HepG2 (cell line): ENCODE measurements at regions not wholly inside any gene's neighbourhood (a gene's known extent, or its start where the extent isn't known, plus 50 kb on each side); places are given as distances from the start of the nearest gene placed in this dataset.

Experiments
- ATAC-seq: fragments of 200-7000 bp; cut with Tn5 transposase; 3 replicates; pipeline ENCODE4 v1.9.1; 2020; ENCODE audit warnings: mild to moderate bottlenecking, moderate library complexity
- BruUV-seq: library from RNA; stranded (reverse); fragments of 400-500 nt; replicated peaks from 2 replicates; lab custom pipeline; 2021; lab: Mats Ljungman, UMichigan
- CTCF ChIA-PET: fragments of 300-600 bp; formaldehyde crosslinking; extraction: SDS; loops from one replicate; lab custom pipeline; 2021; ENCODE audit warnings: low total read pairs, inconsistent platforms, low intra/inter-chr PET ratio; lab: Yijun Ruan, JAX
- POLR2A ChIA-PET: fragments of 350-600 bp; sonication (Branson Sonifier 250); formaldehyde crosslinking; loops from one replicate; lab custom pipeline; 2020; ENCODE audit warnings: antibody characterized with exemption, inconsistent platforms; lab: Yijun Ruan, JAX
- DNase-seq: peaks from one replicate; pipeline ENCODE4 v3.0.0-alpha.2; 2015; ENCODE audit warnings: low spot score
- FAIRE-seq: peaks from 3 replicates; lab custom pipeline; 2011; peaks lifted over from hg19 to GRCh38; lab: Jason Lieb, UNC
- H2AFZ ChIP-seq: one replicate; pipeline ENCODE4 v1.6.1; 2011; ENCODE audit warnings: low read length, inconsistent platforms
- H3K27ac ChIP-seq: fragments of 300-600 bp; 3 replicates; pipeline ENCODE4 v1.8.0; 2011; ENCODE audit warnings: mixed run types, mild to moderate bottlenecking, mixed read lengths, low read length, inconsistent platforms; ENCODE audit not compliant: insufficient read depth; ENCODE audit errors: extremely low read length
- H3K27me3 ChIP-seq, 2 experiments: fragments of 200-600 bp in 1 of 2; 2 replicates in 1 of 2; 3 replicates in 1 of 2; pipeline versions ENCODE4 v1.6.0 to v1.8.0; 2011; ENCODE audit warnings: low read length in 2 of 2, mild to moderate bottlenecking in 2 of 2, moderate library complexity in 2 of 2, inconsistent platforms in 1 of 2; ENCODE audit not compliant: insufficient read depth in 2 of 2, control insufficient read depth in 1 of 2
- H3K36me3 ChIP-seq, 2 experiments: fragments of 200-600 bp in 1 of 2; replicated peaks in 1 of 2; 2 replicates in 1 of 2; 3 replicates in 1 of 2; pipeline versions ENCODE4 v1.5.1 to v1.8.0; 2011; ENCODE audit warnings: low read length in 2 of 2, inconsistent platforms in 1 of 2; ENCODE audit not compliant: insufficient read depth in 2 of 2, control insufficient read depth in 1 of 2
- H3K4me1 ChIP-seq: 2 replicates; pipeline ENCODE4 v1.5.1; 2012; ENCODE audit warnings: low read length, inconsistent platforms; ENCODE audit not compliant: insufficient read depth
- H3K4me2 ChIP-seq: 2 replicates; pipeline ENCODE4 v1.6.0; 2011; ENCODE audit warnings: low read depth, low read length, inconsistent platforms
- H3K4me3 ChIP-seq, 3 experiments: fragments of 200-600 bp in 1 of 3; sonication (generic), shearing (Covaris generic) in 1 of 3; replicated peaks in 1 of 3; 2 replicates each; pipeline ENCODE4 v1.5.1; 2011 to 2016; ENCODE audit warnings: low read length in 3 of 3, inconsistent platforms in 2 of 3, low read depth in 2 of 3, mild to moderate bottlenecking in 2 of 3, control low read depth in 1 of 3, mixed read lengths in 1 of 3; ENCODE audit not compliant: insufficient read depth in 1 of 3
- H3K79me2 ChIP-seq: one replicate; pipeline ENCODE4 v1.6.1; 2011; ENCODE audit warnings: low read length, inconsistent platforms; ENCODE audit not compliant: insufficient read depth
- H3K9ac ChIP-seq: 2 replicates; pipeline ENCODE4 v1.6.0; 2011; ENCODE audit warnings: mild to moderate bottlenecking, low read depth, low read length, inconsistent platforms; ENCODE audit not compliant: insufficient read depth
- H3K9me3 ChIP-seq: 2 replicates; pipeline ENCODE4 v1.5.1; 2012; ENCODE audit warnings: mild to moderate bottlenecking, low read length
- H4K20me1 ChIP-seq: 2 replicates; pipeline ENCODE4 v1.6.0; 2011; ENCODE audit warnings: inconsistent platforms, mild to moderate bottlenecking, low read length, moderate library complexity; ENCODE audit not compliant: insufficient read depth
- AGO1 ChIP-seq: fragments of 200-400 bp; formaldehyde crosslinking; IDR thresholded peaks from 2 replicates; pipeline ENCODE4 v1.6.1; 2017; ENCODE audit warnings: mild to moderate bottlenecking, low read depth, low read length, moderate library complexity; ENCODE audit not compliant: poor library complexity, severe bottlenecking
- CHD4 ChIP-seq: fragments of 200-600 bp; sonication (generic); IDR thresholded peaks from 2 replicates; pipeline ENCODE4 v1.7.0; 2017; ENCODE audit warnings: mild to moderate bottlenecking, low read length, borderline replicate concordance
- HMG20A ChIP-seq: IDR thresholded peaks from 2 replicates; pipeline ENCODE4 v1.6.1; 2016; ENCODE audit warnings: borderline replicate concordance
- PRMT3 ChIP-seq: sonication (generic); formaldehyde crosslinking; IDR thresholded peaks from 2 replicates; pipeline ENCODE4 v1.8.1; 2022; ENCODE audit warnings: low read depth, mild to moderate bottlenecking, moderate library complexity, missing genetic modification reagents, borderline replicate concordance
- ZBTB7B ChIP-seq: sonication (generic); formaldehyde crosslinking; IDR thresholded peaks from 2 replicates; pipeline ENCODE4 v1.4.0; 2020; ENCODE audit warnings: missing genetic modification reagents
- ZNF235 ChIP-seq: sonication (generic); formaldehyde crosslinking; IDR thresholded peaks from 2 replicates; pipeline ENCODE4 v1.8.1; 2023; ENCODE audit warnings: mild to moderate bottlenecking, missing genetic modification reagents, borderline replicate concordance
- ZNF329 ChIP-seq: sonication (generic); formaldehyde crosslinking; IDR thresholded peaks from 2 replicates; pipeline ENCODE4 v1.9.0; 2021; ENCODE audit warnings: low read depth, mild to moderate bottlenecking, missing genetic modification reagents
- ZNF766 ChIP-seq: sonication (generic); formaldehyde crosslinking; IDR thresholded peaks from 2 replicates; pipeline ENCODE4 v1.5.0; 2020; ENCODE audit warnings: missing genetic modification reagents, borderline replicate concordance
- ZNF782 ChIP-seq: sonication (generic); formaldehyde crosslinking; IDR thresholded peaks from 2 replicates; pipeline ENCODE4 v1.4.0; 2020; ENCODE audit warnings: missing genetic modification reagents, mild to moderate bottlenecking, borderline replicate concordance
- ZNF878 ChIP-seq: sonication (generic); formaldehyde crosslinking; IDR thresholded peaks from 2 replicates; pipeline ENCODE4 v1.8.1; 2023; ENCODE audit warnings: mild to moderate bottlenecking, missing genetic modification reagents, moderate library complexity
- ZSCAN21 ChIP-seq: sonication (generic); formaldehyde crosslinking; IDR thresholded peaks from 2 replicates; pipeline ENCODE4 v1.8.0; 2022; ENCODE audit warnings: mild to moderate bottlenecking, missing genetic modification reagents, moderate library complexity, borderline replicate concordance
- ZSCAN31 ChIP-seq: sonication (generic); formaldehyde crosslinking; IDR thresholded peaks from 2 replicates; pipeline ENCODE4 v1.5.0; 2020; ENCODE audit warnings: low read depth, mild to moderate bottlenecking, missing genetic modification reagents
- WGBS: methylation state at CpG from one replicate; pipeline ENCODE4 v1.1.6; 2017; ENCODE audit warnings: low lambda C conversion rate; 5-methylcytosine and 5-hydroxymethylcytosine counted together
- in situ Hi-C: cut with HindIII; loops from 2 replicates; pipeline ENCODE4 v1.10.0; 2017; ENCODE audit warnings: low pct_unique_long_range_greater_than_20kb; ENCODE audit not compliant: extremely low pct_ligation_motif_present
- intact Hi-C: fragments of 100-400 bp; cut with micrococcal nuclease; formaldehyde crosslinking; loops from one replicate; pipeline ENCODE4 v1.10.0; 2022; ENCODE audit not compliant: unreplicated experiment
- TF ChIP-seq, protein P1 (sequence below): sonication (generic); formaldehyde crosslinking; IDR thresholded peaks from 2 replicates; pipeline ENCODE4 v1.4.0; 2020; ENCODE audit warnings: mild to moderate bottlenecking, missing genetic modification reagents, borderline replicate concordance

DNA sequence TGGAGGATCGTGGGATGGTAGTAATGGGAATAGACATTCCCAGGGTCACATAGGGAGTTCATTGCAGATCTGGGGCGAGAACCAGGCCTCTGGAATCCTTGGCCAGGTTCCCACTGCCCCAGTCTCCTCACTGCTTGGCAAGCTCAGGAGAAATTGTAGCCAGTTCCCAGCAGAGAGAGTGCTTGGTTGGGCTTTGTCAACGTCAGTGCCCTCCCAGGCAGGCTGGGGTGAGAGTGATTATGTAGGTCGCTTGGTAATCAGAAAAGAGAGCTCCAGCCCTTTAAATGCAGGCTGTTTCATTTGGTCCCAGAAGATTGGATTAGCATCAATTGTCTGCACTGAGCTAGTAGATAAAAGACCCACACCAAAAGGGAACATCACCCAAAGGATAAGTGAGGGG lies 51.8 kb upstream of the GALNT10 start:
- H3K4me3 ChIP-seq, result no peak overlapping the region
- H3K4me1 ChIP-seq, result no peaks in the 10 kb centered on the region
- no peak overlapping the region for H3K9ac ChIP-seq
- in situ Hi-C loops, result no loop called here
- H3K27me3 ChIP-seq, result peaks cover under 1 to 3% of the 10 kb centered on the region in 2 experiments; a peak in 3 of 5 replicates
- H3K9me3 ChIP-seq, result no peaks in the 10 kb centered on the region
- H4K20me1 ChIP-seq, result no peaks in the 10 kb centered on the region
- WGBS, result 6% methylated on average over 4 of the region's 4 CpGs
- intact Hi-C loops, result no loop called here
- H3K27ac ChIP-seq, result no peak overlapping the region
- TF ChIP-seq ZNF235 (CRISPR knock-in tag), result no peak
- no peak for TF ChIP-seq ZSCAN31 (CRISPR knock-in tag)
- TF ChIP-seq CHD4, result no peak
- no peak for TF ChIP-seq HMG20A (CRISPR knock-in tag)
- no peak for TF ChIP-seq ZNF878 (CRISPR knock-in tag)
- TF ChIP-seq ZNF329, result no peak
- TF ChIP-seq ZNF766 (CRISPR knock-in tag), result no peak
- no peak for TF ChIP-seq PRMT3
- TF ChIP-seq, protein P1, sequence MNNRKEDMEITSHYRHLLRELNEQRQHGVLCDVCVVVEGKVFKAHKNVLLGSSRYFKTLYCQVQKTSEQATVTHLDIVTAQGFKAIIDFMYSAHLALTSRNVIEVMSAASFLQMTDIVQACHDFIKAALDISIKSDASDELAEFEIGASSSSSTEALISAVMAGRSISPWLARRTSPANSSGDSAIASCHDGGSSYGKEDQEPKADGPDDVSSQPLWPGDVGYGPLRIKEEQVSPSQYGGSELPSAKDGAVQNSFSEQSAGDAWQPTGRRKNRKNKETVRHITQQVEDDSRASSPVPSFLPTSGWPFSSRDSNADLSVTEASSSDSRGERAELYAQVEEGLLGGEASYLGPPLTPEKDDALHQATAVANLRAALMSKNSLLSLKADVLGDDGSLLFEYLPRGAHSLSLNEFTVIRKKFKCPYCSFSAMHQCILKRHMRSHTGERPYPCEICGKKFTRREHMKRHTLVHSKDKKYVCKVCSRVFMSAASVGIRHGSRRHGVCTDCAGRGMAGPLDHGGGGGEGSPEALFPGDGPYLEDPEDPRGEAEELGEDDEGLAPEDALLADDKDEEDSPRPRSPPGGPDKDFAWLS (CRISPR knock-in tag), result no peak
- no peak for TF ChIP-seq ZNF782 (CRISPR knock-in tag)
- no peak for TF ChIP-seq ZBTB7B (CRISPR knock-in tag)
- TF ChIP-seq AGO1, result no peak
- no peak for TF ChIP-seq ZSCAN21 (CRISPR knock-in tag)
- no peak for ATAC-seq
- no peaks in the 10 kb centered on the region for H3K79me2 ChIP-seq
- H3K4me2 ChIP-seq, result no peak overlapping the region
- DNase-seq, result no peak
- H3K36me3 ChIP-seq, result no peaks in the 10 kb centered on the region
- FAIRE-seq, result no peak
- no peak overlapping the region for H2AFZ ChIP-seq
- ChIA-PET POLR2A (no interaction called here), CTCF (no interaction called here)
- BruUV-seq, result no TSS peak
